Mesothelial cell of epicardium (in vitro differentiated cells): ENCODE measurements at regions not wholly inside any gene's neighbourhood (a gene's known extent, or its start where the extent isn't known, plus 50 kb on each side); places are given as distances from the start of the nearest gene placed in this dataset.

Source experiments
- DNase-seq, 2 experiments: peaks; one replicate each; pipeline ENCODE4 v3.0.0; 2021; ENCODE audit warnings: low spot score in 2 of 2; ENCODE audit not compliant: unreplicated experiment in 2 of 2
- H3K27ac Mint-ChIP-seq: 2 replicates; pipeline ENCODE4 v1.8.0; 2021; ENCODE audit warnings: mixed read lengths
- H3K27me3 Mint-ChIP-seq: 2 replicates; pipeline ENCODE4 v1.8.0; 2021; ENCODE audit warnings: low read depth, mixed read lengths
- H3K36me3 Mint-ChIP-seq: 2 replicates; pipeline ENCODE4 v1.8.0; 2021; ENCODE audit warnings: mixed read lengths
- H3K4me1 Mint-ChIP-seq: 2 replicates; pipeline ENCODE4 v1.8.0; 2021; ENCODE audit warnings: mixed read lengths
- H3K4me3 Mint-ChIP-seq: 2 replicates; pipeline ENCODE4 v1.8.0; 2021; ENCODE audit warnings: mild to moderate bottlenecking, moderate library complexity, mixed read lengths
- H3K9me3 Mint-ChIP-seq: 2 replicates; pipeline ENCODE4 v1.8.0; 2021; ENCODE audit warnings: mixed read lengths
- CTCF ChIP-seq: fragments of 200-600 bp; sonication (generic); IDR thresholded peaks from one replicate; pipeline ENCODE4 v1.5.0; 2021; ENCODE audit warnings: antibody characterized with exemption; ENCODE audit not compliant: unreplicated experiment

GRCh38 chr10:128833671-128834070, 633.4 kb upstream of the MGMT start:
- no peaks in the 10 kb centered on the region for H3K9me3 Mint-ChIP-seq
- no peak for DNase-seq
- no peak for TF ChIP-seq CTCF
- no peak overlapping the region for H3K4me3 Mint-ChIP-seq
- H3K36me3 Mint-ChIP-seq, result no peaks in the 10 kb centered on the region
- no peak overlapping the region for H3K27ac Mint-ChIP-seq
- H3K27me3 Mint-ChIP-seq, result peaks cover 44% of the 10 kb centered on the region
- no peaks in the 10 kb centered on the region for H3K4me1 Mint-ChIP-seq

- no peaks in the 10 kb centered on the region for H3K9me3 Mint-ChIP-seq
- H3K36me3 Mint-ChIP-seq, result no peaks in the 10 kb centered on the region
- DNase-seq, result no peak
- TF ChIP-seq CTCF, result no peak
- no peak overlapping the region for H3K27ac Mint-ChIP-seq
- H3K27me3 Mint-ChIP-seq, result peaks cover 45% of the 10 kb centered on the region
- H3K4me1 Mint-ChIP-seq, result no peaks in the 10 kb centered on the region
- no peak overlapping the region for H3K4me3 Mint-ChIP-seq
Measured at GRCh38 chr10:128835361-128835760, 631.7 kb upstream of the MGMT start.

- no peak for DNase-seq
- peaks cover 52% of the 10 kb centered on the region for H3K27me3 Mint-ChIP-seq
- TF ChIP-seq CTCF, result no peak
- H3K4me3 Mint-ChIP-seq, result no peak overlapping the region
- H3K27ac Mint-ChIP-seq, result no peak overlapping the region
- H3K9me3 Mint-ChIP-seq, result no peaks in the 10 kb centered on the region
- H3K4me1 Mint-ChIP-seq, result no peaks in the 10 kb centered on the region
- H3K36me3 Mint-ChIP-seq, result no peaks in the 10 kb centered on the region
Measured at GRCh38 chr10:128837478-128837877, 629.6 kb upstream of the MGMT start.

GRCh38 chr10:128839134-128839533, 627.9 kb upstream of the MGMT start:
- TF ChIP-seq CTCF, result no peak
- H3K27ac Mint-ChIP-seq, result no peak overlapping the region
- H3K36me3 Mint-ChIP-seq, result no peaks in the 10 kb centered on the region
- DNase-seq, result no peak
- H3K9me3 Mint-ChIP-seq, result no peaks in the 10 kb centered on the region
- no peaks in the 10 kb centered on the region for H3K4me1 Mint-ChIP-seq
- H3K4me3 Mint-ChIP-seq, result no peak overlapping the region
- peaks cover 42% of the 10 kb centered on the region for H3K27me3 Mint-ChIP-seq

- peaks cover 39% of the 10 kb centered on the region for H3K27me3 Mint-ChIP-seq
- no peak for DNase-seq
- no peak overlapping the region for H3K27ac Mint-ChIP-seq
- no peaks in the 10 kb centered on the region for H3K4me1 Mint-ChIP-seq
- no peak overlapping the region for H3K4me3 Mint-ChIP-seq
- H3K36me3 Mint-ChIP-seq, result no peaks in the 10 kb centered on the region
- no peak for TF ChIP-seq CTCF
- no peaks in the 10 kb centered on the region for H3K9me3 Mint-ChIP-seq
Measured at GRCh38 chr10:128839701-128840100, 627.3 kb upstream of the MGMT start.

- no peak overlapping the region for H3K4me3 Mint-ChIP-seq
- no peaks in the 10 kb centered on the region for H3K4me1 Mint-ChIP-seq
- H3K27ac Mint-ChIP-seq, result no peak overlapping the region
- no peak for TF ChIP-seq CTCF
- no peak for DNase-seq
- H3K9me3 Mint-ChIP-seq, result no peaks in the 10 kb centered on the region
- peaks cover 28% of the 10 kb centered on the region for H3K27me3 Mint-ChIP-seq
- H3K36me3 Mint-ChIP-seq, result no peaks in the 10 kb centered on the region
Measured at GRCh38 chr10:128843972-128844371, 623.1 kb upstream of the MGMT start.
